PC-9 (cell line): ENCODE measurements at regions not wholly inside any gene's neighbourhood (a gene's known extent, or its start where the extent isn't known, plus 50 kb on each side); places are given as distances from the start of the nearest gene placed in this dataset.

Experiments
- CTCF ChIP-seq: fragments of 200-600 bp; sonication (generic); conservative IDR thresholded peaks from 2 replicates; pipeline ENCODE4 v1.6.1; 2017; ENCODE audit warnings: mixed run types, antibody characterized with exemption, mild to moderate bottlenecking, moderate library complexity
- EZH2 ChIP-seq: fragments of 200-600 bp; sonication (generic); IDR thresholded peaks from 2 replicates; pipeline ENCODE4 v1.8.0; 2017; ENCODE audit warnings: antibody characterized with exemption, low read depth

- TF ChIP-seq CTCF (no peak), EZH2 (no peak)
Measured at GRCh38 chr17:55969562-55970324, 183.5 kb upstream of the ANKFN1 start.
